ENCODE measurements at regions not wholly inside any gene's neighbourhood (a gene's known extent, or its start where the extent isn't known, plus 50 kb on each side); places are given as distances from the start of the nearest gene placed in this dataset.

DNA sequence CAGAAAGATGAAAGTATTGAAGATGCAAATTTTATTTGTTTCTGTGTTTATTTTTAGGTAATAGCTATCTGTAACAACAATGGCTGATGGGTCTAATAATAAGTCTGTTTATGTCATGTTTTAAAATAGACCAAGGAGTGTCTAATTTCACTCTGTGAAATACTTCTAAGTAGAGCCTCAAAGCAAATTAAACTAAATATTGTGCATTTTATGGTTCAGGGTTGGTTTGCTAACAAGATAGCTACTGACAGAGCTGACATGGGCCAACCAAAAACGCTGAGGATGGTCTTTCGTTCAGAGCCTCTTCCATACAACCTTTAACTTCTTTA, 437.6 kb upstream of the CTSO start:
- TF ChIP-seq, protein P1, sequence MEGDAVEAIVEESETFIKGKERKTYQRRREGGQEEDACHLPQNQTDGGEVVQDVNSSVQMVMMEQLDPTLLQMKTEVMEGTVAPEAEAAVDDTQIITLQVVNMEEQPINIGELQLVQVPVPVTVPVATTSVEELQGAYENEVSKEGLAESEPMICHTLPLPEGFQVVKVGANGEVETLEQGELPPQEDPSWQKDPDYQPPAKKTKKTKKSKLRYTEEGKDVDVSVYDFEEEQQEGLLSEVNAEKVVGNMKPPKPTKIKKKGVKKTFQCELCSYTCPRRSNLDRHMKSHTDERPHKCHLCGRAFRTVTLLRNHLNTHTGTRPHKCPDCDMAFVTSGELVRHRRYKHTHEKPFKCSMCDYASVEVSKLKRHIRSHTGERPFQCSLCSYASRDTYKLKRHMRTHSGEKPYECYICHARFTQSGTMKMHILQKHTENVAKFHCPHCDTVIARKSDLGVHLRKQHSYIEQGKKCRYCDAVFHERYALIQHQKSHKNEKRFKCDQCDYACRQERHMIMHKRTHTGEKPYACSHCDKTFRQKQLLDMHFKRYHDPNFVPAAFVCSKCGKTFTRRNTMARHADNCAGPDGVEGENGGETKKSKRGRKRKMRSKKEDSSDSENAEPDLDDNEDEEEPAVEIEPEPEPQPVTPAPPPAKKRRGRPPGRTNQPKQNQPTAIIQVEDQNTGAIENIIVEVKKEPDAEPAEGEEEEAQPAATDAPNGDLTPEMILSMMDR (IDR thresholded peaks at IDR 0.05): no peak
- no peak for TF ChIP-seq POLR2A (IDR thresholded peaks at IDR 0.05)
